Fibroblast of lung (primary cell): ENCODE measurements at regions not wholly inside any gene's neighbourhood (a gene's known extent, or its start where the extent isn't known, plus 50 kb on each side); places are given as distances from the start of the nearest gene placed in this dataset.

Experiments used
- CTCF ChIP-seq, 2 donors: IDR thresholded peaks in 1 of 2; conservative IDR thresholded peaks in 1 of 2; 1 replicate in 1 of 2; 2 replicates in 1 of 2; pipeline ENCODE4 v1.5.1; 2011 to 2012; ENCODE audit warnings: low read length in 2 of 2, control low read depth in 1 of 2, inconsistent platforms in 1 of 2, low read depth in 1 of 2, mild to moderate bottlenecking in 1 of 2
- EZH2 ChIP-seq: IDR thresholded peaks from 2 replicates; pipeline ENCODE4 v1.5.1; 2012; ENCODE audit warnings: low read length, control low read depth, mild to moderate bottlenecking; ENCODE audit errors: missing control alignments

DNA sequence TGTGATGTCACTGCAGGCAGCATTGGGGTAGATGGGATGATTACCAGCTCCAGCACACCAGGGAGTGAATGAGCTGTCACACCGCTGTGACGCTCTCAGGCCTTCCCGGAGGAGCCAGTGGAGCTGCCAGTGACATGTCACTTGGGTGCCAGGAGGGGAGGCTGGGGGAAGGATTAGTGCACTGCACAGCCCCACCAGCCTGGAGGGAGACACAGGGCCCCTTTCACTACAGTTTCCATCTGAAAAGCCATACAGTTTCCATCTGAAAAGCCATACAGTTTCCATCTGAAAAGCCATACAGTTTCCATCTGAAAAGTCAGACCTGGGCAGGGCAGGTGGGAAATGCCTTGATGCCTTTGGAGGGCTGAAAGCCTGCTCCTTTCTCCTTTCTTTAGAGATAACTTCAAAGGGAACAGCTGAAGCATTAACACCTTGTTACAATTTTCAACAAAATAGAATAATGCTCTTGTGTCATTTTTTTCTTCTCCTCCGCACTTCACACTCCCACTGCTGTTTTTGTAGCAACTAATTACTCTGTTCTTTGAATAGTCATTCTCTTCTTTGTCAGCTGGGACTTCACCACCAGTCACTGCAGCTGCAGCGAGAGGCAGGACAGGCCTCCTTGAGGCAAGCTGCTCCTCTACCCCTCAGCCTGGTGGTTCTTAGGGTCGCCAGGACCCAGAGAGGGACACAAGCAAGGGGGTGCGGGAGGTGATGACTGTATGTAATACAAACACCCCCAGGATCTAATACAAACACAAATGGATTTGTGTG lies 256.9 kb upstream of the RGS6 start:
- TF ChIP-seq CTCF (conservative IDR thresholded peaks at IDR 0.05 in 1 of 2, IDR thresholded peaks at IDR 0.05 in 1 of 2; ENCODE audit: low read depth in 1 of 2, low read length in 2 of 2), result no peak
- TF ChIP-seq EZH2, result no peak
